ENCODE measurements at regions not wholly inside any gene's neighbourhood (a gene's known extent, or its start where the extent isn't known, plus 50 kb on each side); places are given as distances from the start of the nearest gene placed in this dataset.

- Histone ChIP-seq H3K4me3 (no peak overlapping the region), H3K27me3 (no peaks in the 10 kb centered on the region), H3K36me3 (no peaks in the 10 kb centered on the region), H3K9me3 (no peaks in the 10 kb centered on the region), H3K27ac (no peak overlapping the region), H3K4me1 (no peaks in the 10 kb centered on the region)
- DNase-seq: no peak
- no peak for TF ChIP-seq POLR2AphosphoS5 (IDR thresholded peaks at IDR 0.05)
- TF ChIP-seq EP300 (IDR thresholded peaks at IDR 0.05): no peak
- no peak for TF ChIP-seq CTCF (IDR thresholded peaks at IDR 0.05)
- no peak for TF ChIP-seq POLR2A (IDR thresholded peaks at IDR 0.05)
- intact Hi-C loops (cut with DNase I): no loop called here
- WGBS, 2 donors: 22 to 64% methylated on average over 5 of the region's 5 CpGs
These were observed 183.7 kb upstream of the DNAJC19 start for GRCh38 chr3:181173227-181173626.

GRCh38 chr3:181134873-181135272 lies 145.3 kb upstream of the DNAJC19 start:
- TF ChIP-seq POLR2AphosphoS5 (IDR thresholded peaks at IDR 0.05) (no peak), POLR2A (IDR thresholded peaks at IDR 0.05) (no peak), CTCF (IDR thresholded peaks at IDR 0.05) (no peak), EP300 (IDR thresholded peaks at IDR 0.05) (no peak)
- no peak overlapping the region for H3K4me3 ChIP-seq
- intact Hi-C loops (cut with DNase I): no loop called here
- no peaks in the 10 kb centered on the region for H3K9me3 ChIP-seq
- H3K27me3 ChIP-seq: no peaks in the 10 kb centered on the region
- no peaks in the 10 kb centered on the region for H3K4me1 ChIP-seq
- H3K27ac ChIP-seq: no peak overlapping the region
- DNase-seq: no peak
- no peaks in the 10 kb centered on the region for H3K36me3 ChIP-seq

GRCh38 chr3:181133832-181134231 lies 144.3 kb upstream of the DNAJC19 start:
- Histone ChIP-seq H3K27me3 (no peaks in the 10 kb centered on the region), H3K9me3 (no peaks in the 10 kb centered on the region), H3K36me3 (no peaks in the 10 kb centered on the region), H3K4me1 (no peaks in the 10 kb centered on the region), H3K4me3 (no peak overlapping the region), H3K27ac (no peak overlapping the region)
- no peak for TF ChIP-seq CTCF (IDR thresholded peaks at IDR 0.05)
- TF ChIP-seq EP300 (IDR thresholded peaks at IDR 0.05): no peak
- TF ChIP-seq POLR2A (IDR thresholded peaks at IDR 0.05): no peak
- TF ChIP-seq POLR2AphosphoS5 (IDR thresholded peaks at IDR 0.05): no peak
- intact Hi-C loops (cut with DNase I): no loop called here
- DNase-seq: no peak

- Histone ChIP-seq H3K9me3 (no peaks in the 10 kb centered on the region), H3K27ac (no peak overlapping the region), H3K4me3 (no peak overlapping the region), H3K36me3 (no peaks in the 10 kb centered on the region), H3K27me3 (no peaks in the 10 kb centered on the region), H3K4me1 (no peaks in the 10 kb centered on the region)
- 47 to 62% methylated on average over 3 of the region's 3 CpGs for WGBS, 2 donors
- no peak for TF ChIP-seq EP300 (IDR thresholded peaks at IDR 0.05)
- no peak for DNase-seq
- intact Hi-C loops (cut with DNase I): no loop called here
These were observed 116.1 kb upstream of the DNAJC19 start for GRCh38 chr3:181105646-181106045.

- no peak for TF ChIP-seq EP300 (IDR thresholded peaks at IDR 0.05)
- H3K9me3 ChIP-seq: no peaks in the 10 kb centered on the region
- no peaks in the 10 kb centered on the region for H3K27me3 ChIP-seq
- no peaks in the 10 kb centered on the region for H3K4me1 ChIP-seq
- intact Hi-C loops (cut with DNase I): no loop called here
- no peak for DNase-seq
- no peak overlapping the region for H3K27ac ChIP-seq
- no peak overlapping the region for H3K4me3 ChIP-seq
- H3K36me3 ChIP-seq: no peaks in the 10 kb centered on the region
These were observed 114.1 kb upstream of the DNAJC19 start for GRCh38 chr3:181103605-181104004.

- H3K27me3 ChIP-seq: no peaks in the 10 kb centered on the region
- no peak overlapping the region for H3K4me3 ChIP-seq
- H3K27ac ChIP-seq: no peak overlapping the region
- no peaks in the 10 kb centered on the region for H3K4me1 ChIP-seq
- 31 to 50% methylated on average over 6 of the region's 6 CpGs for WGBS, 2 donors
- no peaks in the 10 kb centered on the region for H3K9me3 ChIP-seq
- no peak for DNase-seq
- intact Hi-C loops (cut with DNase I): no loop called here
- H3K36me3 ChIP-seq: no peaks in the 10 kb centered on the region
- TF ChIP-seq POLR2A (IDR thresholded peaks at IDR 0.05): no peak
These were observed 96.5 kb upstream of the DNAJC19 start for GRCh38 chr3:181086011-181086410.
